Pancreas (tissue), 10 donors: ENCODE measurements at regions not wholly inside any gene's neighbourhood (a gene's known extent, or its start where the extent isn't known, plus 50 kb on each side); places are given as distances from the start of the nearest gene placed in this dataset.
"Not testable (repeated sequence)": the region's sequence is repeated elsewhere in the genome, so short reads cannot be mapped to it uniquely, and the experiment has no call there.

Experiments
- ATAC-seq, 4 donors: fragments of 200-7000 bp; cut with Tn5 transposase; one replicate each; pipeline versions ENCODE4 v1.8.0 to v1.9.1; 2020; ENCODE audit warnings: mild to moderate bottlenecking in 4 of 4, moderate library complexity in 4 of 4
- DNase-seq, 6 donors: peaks; one replicate each; pipeline ENCODE4 v3.0.0-alpha.2; 2020
- FAIRE-seq: peaks from 2 replicates; lab custom pipeline; 2012; peaks lifted over from hg19 to GRCh38; lab: Jason Lieb, UNC
- H3K27ac ChIP-seq, 4 donors: fragments of 200-600 bp; sonication (generic); 1 replicate in 3 of 4; 2 replicates in 1 of 4; pipeline versions ENCODE4 v1.5.0 to v1.8.0; 2020
- H3K27me3 ChIP-seq, 4 donors: fragments of 200-600 bp; one replicate each; pipeline ENCODE4 v1.8.0; 2021
- H3K36me3 ChIP-seq, 3 donors: fragments of 200-600 bp; sonication (generic) in 1 of 3; one replicate each; pipeline versions ENCODE4 v1.5.0 to v1.8.0; 2020 to 2021
- H3K4me1 ChIP-seq, 3 donors: fragments of 200-600 bp; one replicate each; pipeline ENCODE4 v1.8.0; 2021
- H3K4me3 ChIP-seq, 4 donors: fragments of 200-600 bp; sonication (generic) in 2 of 4; one replicate each; pipeline versions ENCODE4 v1.5.0 to v1.8.0; 2020 to 2021
- H3K9me3 ChIP-seq, 4 donors: fragments of 200-600 bp; one replicate each; pipeline ENCODE4 v1.8.0; 2021
- WGBS, 2 donors: extraction: QIAGEN DNeasy Blood & Tissue Kit; methylation state at CpG; one replicate each; pipeline ENCODE4 v1.1.7; 2013; 5-methylcytosine and 5-hydroxymethylcytosine counted together
- intact Hi-C, 3 donors: fragments of 100-400 bp; cut with DNase I; formaldehyde crosslinking; loops; one replicate each; pipeline versions ENCODE4 v1.11.1 to v1.14.2; 2022
- TF ChIP-seq, protein P1 (sequence below), 4 donors: fragments of 200-600 bp; sonication (generic) in 3 of 4; IDR thresholded peaks; one replicate each; pipeline versions ENCODE4 v1.5.0 to v1.8.0; 2021; ENCODE audit warnings: antibody characterized with exemption in 4 of 4
- donor health status: healthy with polysubstance abuse.
- donor health status: DM: no; HTN: no; CAD: no; lungs with moderate emphysema.
- donor health status: DM: no; HTN: no; CAD: no.
- donor health status: control.
- donor health status: control.
- donor health status: Bipolar disorder and iron deficiency.
- donor health status: DM: yes; HTN: yes; CAD: no.
- donor health status: DM: no; HTN: no; CAD: no.
- donor health status: DM: no; HTN: no; CAD: no.
- donor health status: DM: yes; HTN: yes; CAD: no.

- intact Hi-C loops, result no loop called here
- no peak overlapping the region for H3K4me3 ChIP-seq
- H3K36me3 ChIP-seq, result no peaks in the 10 kb centered on the region
- H3K27me3 ChIP-seq, result no peaks in the 10 kb centered on the region
- H3K9me3 ChIP-seq, result no peaks in the 10 kb centered on the region
- H3K4me1 ChIP-seq, result peaks cover 0 to 7% (median 4%) of the 10 kb centered on the region in 3 donors
- no peak overlapping the region for H3K27ac ChIP-seq
- WGBS, 2 donors, result 41 to 48% methylated on average over 2 of the region's 2 CpGs
- peak in 3 of 6 donors; percentile 9 to 20 (median 12) for DNase-seq
- TF ChIP-seq, protein P1, sequence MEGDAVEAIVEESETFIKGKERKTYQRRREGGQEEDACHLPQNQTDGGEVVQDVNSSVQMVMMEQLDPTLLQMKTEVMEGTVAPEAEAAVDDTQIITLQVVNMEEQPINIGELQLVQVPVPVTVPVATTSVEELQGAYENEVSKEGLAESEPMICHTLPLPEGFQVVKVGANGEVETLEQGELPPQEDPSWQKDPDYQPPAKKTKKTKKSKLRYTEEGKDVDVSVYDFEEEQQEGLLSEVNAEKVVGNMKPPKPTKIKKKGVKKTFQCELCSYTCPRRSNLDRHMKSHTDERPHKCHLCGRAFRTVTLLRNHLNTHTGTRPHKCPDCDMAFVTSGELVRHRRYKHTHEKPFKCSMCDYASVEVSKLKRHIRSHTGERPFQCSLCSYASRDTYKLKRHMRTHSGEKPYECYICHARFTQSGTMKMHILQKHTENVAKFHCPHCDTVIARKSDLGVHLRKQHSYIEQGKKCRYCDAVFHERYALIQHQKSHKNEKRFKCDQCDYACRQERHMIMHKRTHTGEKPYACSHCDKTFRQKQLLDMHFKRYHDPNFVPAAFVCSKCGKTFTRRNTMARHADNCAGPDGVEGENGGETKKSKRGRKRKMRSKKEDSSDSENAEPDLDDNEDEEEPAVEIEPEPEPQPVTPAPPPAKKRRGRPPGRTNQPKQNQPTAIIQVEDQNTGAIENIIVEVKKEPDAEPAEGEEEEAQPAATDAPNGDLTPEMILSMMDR (IDR thresholded peaks at IDR 0.05), result no peak
- no peak for FAIRE-seq
- ATAC-seq, result peak in 3 of 4 donors; percentile 46 to 62 (median 60)
These were observed 279.7 kb downstream of the PYDC2 start for GRCh38 chr3:191740712-191741111.

- H3K36me3 ChIP-seq, H3K27me3 ChIP-seq, intact Hi-C loops, FAIRE-seq, H3K9me3 ChIP-seq, H3K4me1 ChIP-seq, H3K27ac ChIP-seq, H3K4me3 ChIP-seq: not testable (repeated sequence)
- WGBS, 2 donors, result 30 to 48% methylated on average over 1 of the region's 1 CpG
- DNase-seq (peak; percentile 11 to 59 (median 36)), ATAC-seq (peak; percentile 66 to 97 (median 88))
These were observed 280.9 kb downstream of the PYDC2 start for GRCh38 chr3:191741847-191742350.

GRCh38 chr3:191743283-191743682, 282.3 kb downstream of the PYDC2 start:
- Histone ChIP-seq H3K4me1 (peaks cover 0 to 7% (median 4%) of the 10 kb centered on the region in 3 donors), H3K36me3 (no peaks in the 10 kb centered on the region), H3K9me3 (no peaks in the 10 kb centered on the region), H3K27ac (no peak overlapping the region), H3K4me3 (no peak overlapping the region), H3K27me3 (no peaks in the 10 kb centered on the region)
- no peak for ATAC-seq
- intact Hi-C loops, result no loop called here
- TF ChIP-seq, protein P1 (IDR thresholded peaks at IDR 0.05), result no peak
- WGBS, 2 donors, result 91 to 95% methylated on average over 11 of the region's 11 CpGs
- DNase-seq, result peak in 1 of 6 donors; percentile 14
- FAIRE-seq, result no peak

- Histone ChIP-seq H3K36me3 (no peaks in the 10 kb centered on the region), H3K27me3 (no peaks in the 10 kb centered on the region), H3K4me3 (no peak overlapping the region), H3K27ac (no peak overlapping the region), H3K4me1 (no peaks in the 10 kb centered on the region), H3K9me3 (no peaks in the 10 kb centered on the region)
- TF ChIP-seq, protein P1 (IDR thresholded peaks at IDR 0.05), result no peak
- 70 to 71% methylated on average over 3 of the region's 3 CpGs for WGBS, 2 donors
- DNase-seq (no peak), ATAC-seq (no peak), FAIRE-seq (no peak)
- intact Hi-C loops, result no loop called here
These were observed 289.7 kb downstream of the PYDC2 start for GRCh38 chr3:191750618-191751017.

- intact Hi-C loops, result no loop called here
These were observed 292.2 kb downstream of the PYDC2 start for GRCh38 chr3:191753196-191753595.

More at GRCh38 chr3:191753196-191753595, 292.2 kb downstream of the PYDC2 start:
- 42 to 66% methylated on average over 3 of the region's 3 CpGs for WGBS, 2 donors
- FAIRE-seq (no peak), ATAC-seq (no peak), DNase-seq (no peak)
- no peaks in the 10 kb centered on the region for H3K27me3 ChIP-seq
- H3K4me1 ChIP-seq, result no peaks in the 10 kb centered on the region
- no peak overlapping the region for H3K27ac ChIP-seq
- no peaks in the 10 kb centered on the region for H3K9me3 ChIP-seq
- H3K36me3 ChIP-seq, result no peaks in the 10 kb centered on the region
- H3K4me3 ChIP-seq, result no peak overlapping the region
- TF ChIP-seq, protein P1 (IDR thresholded peaks at IDR 0.05), result no peak
